ENCODE measurements at regions not wholly inside any gene's neighbourhood (a gene's known extent, or its start where the extent isn't known, plus 50 kb on each side); places are given as distances from the start of the nearest gene placed in this dataset.

- no peak for DNase-seq (ENCODE audit: low read depth)
Observed at GRCh38 chr9:86830356-86830755, 117.0 kb downstream of the GAS1 start.

GRCh38 chr9:86829496-86830046 lies 117.7 kb downstream of the GAS1 start:
- no peak for DNase-seq (ENCODE audit: low read depth)

GRCh38 chr9:86828631-86829030 lies 118.7 kb downstream of the GAS1 start:
- no peak for DNase-seq (ENCODE audit: low read depth)

DNA sequence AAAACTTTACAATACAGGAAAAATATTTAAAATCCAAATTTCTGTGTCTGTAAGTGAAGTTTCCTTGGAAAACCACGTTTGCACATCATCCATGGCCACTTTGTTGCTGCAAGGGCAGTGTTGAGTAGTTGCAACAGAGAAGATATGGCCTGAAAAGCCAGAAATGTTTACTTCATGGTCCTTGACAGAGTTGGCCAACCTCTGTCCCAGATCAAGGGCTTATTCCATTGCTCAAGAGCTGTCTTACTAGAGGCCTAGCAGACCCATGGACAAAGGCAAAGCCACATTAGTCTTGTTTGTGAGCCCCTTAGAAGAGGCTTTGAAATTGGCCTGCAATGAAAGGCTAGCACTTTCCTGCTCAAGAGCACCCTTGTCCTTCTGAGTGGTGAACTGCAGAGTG lies 119.4 kb downstream of the GAS1 start:
- DNase-seq (ENCODE audit: low read depth) = no peak

DNA sequence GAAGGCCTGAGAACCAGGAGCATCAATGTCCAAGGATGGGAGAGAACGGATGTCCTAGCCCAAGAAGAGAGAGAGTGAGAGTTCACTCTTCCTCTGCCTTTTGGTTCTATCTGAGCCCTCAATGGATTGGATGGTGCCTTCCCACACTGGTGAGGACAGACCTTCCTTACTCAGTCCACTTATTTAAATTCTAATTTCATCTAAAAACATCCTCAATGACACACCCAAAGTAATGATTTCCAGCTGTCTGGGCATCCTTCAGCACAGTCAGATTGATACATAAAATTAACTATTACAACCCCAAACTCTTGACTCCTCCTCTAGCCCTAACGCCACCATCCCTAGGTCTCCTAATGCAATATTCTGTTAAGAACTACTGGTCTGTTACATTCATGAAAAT lies 122.0 kb downstream of the GAS1 start:
- DNase-seq (ENCODE audit: low read depth) = no peak

DNA sequence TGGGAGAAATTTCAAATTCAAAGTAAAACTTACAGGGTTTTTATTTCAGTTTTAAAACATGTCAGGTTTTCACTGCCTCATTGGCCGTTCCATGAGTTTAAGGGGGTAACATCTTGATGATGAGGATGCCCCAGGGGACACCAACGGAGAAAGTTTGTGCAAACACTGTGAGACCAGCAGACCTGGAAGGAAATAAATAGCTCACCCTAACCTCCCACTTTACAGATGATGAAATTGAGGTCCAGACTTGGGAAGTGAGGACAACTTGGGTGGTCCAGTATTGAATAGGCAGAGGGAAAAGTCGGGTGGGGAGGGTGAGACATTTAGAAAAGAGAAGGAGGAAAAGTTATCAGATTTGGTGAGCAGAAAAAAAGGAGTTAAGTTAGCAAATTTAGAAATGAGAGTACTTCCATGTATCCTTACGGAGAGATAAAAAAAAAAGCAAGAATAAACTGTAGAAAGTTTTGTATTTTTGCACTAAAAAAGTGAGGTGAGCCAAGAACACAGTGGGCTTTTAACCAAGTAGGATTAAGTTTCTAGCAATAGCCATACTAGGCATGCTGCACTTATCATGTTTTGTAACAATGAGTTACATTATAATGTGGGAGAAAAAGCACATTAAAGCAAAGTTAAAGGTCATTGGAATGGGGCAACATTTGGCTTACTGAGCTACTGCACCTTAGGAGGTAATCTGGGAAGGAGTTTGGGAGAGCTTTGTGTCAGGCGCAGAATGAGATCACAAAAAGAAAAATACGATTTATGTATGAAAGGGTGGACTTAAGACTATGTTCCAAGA lies 125.1 kb downstream of the GAS1 start:
- no peak for DNase-seq (ENCODE audit: low read depth)

GRCh38 chr9:86821006-86821845 lies 126.1 kb downstream of the GAS1 start:
- DNase-seq (ENCODE audit: low read depth) = no peak

- no peak for DNase-seq (ENCODE audit: low read depth)
Observed at GRCh38 chr9:86819552-86819951, 127.8 kb downstream of the GAS1 start.

GRCh38 chr9:86818636-86819035 lies 128.7 kb downstream of the GAS1 start:
- DNase-seq (ENCODE audit: low read depth) = no peak

- DNase-seq (ENCODE audit: low read depth) = no peak
Observed at GRCh38 chr9:86816868-86817267, 130.4 kb downstream of the GAS1 start.

DNA sequence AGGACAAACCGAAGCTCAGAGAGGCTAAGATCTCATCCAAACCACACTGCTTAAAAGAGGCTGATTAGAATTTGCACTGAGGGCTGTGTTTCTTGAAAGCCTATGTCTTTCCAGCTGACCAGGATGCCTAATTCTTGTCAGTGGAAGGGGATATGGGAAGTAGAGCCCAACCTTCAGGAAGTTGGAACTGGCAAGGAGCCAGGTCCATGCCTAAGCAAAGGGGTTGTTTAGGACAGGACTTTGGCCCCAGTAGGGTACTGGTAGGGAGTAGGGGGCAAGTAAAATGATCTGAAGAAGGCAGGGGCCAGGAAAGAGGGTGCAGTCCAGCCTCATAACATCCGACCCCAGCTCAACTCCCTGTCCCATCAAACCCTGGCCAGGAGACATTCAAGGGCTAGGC lies 130.9 kb downstream of the GAS1 start:
- DNase-seq (ENCODE audit: low read depth) = no peak

DNA sequence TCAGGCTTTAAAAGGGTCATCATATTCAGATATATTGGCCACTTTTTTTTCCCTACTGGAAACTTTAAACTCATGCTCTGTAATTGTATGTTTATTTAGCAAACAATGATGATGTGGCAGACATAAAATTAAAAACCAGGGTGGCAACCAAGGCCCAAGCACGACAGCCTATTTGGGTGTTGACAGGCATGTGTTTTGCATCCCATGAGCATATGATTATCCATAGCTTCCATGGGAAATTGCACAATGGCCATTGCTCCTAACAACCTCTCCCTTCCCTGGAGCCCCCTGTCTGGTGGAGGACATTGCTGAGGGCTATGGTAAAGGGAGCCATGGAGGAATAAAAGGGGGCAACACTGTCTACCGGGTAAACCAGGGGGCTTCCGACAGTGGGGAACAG lies 134.7 kb downstream of the GAS1 start:
- DNase-seq (ENCODE audit: low read depth) = no peak

GRCh38 chr9:86809759-86810367 lies 137.4 kb downstream of the GAS1 start:
- no peak for DNase-seq (ENCODE audit: low read depth)

GRCh38 chr9:86809151-86809550 lies 138.2 kb downstream of the GAS1 start:
- DNase-seq (ENCODE audit: low read depth) = no peak

DNA sequence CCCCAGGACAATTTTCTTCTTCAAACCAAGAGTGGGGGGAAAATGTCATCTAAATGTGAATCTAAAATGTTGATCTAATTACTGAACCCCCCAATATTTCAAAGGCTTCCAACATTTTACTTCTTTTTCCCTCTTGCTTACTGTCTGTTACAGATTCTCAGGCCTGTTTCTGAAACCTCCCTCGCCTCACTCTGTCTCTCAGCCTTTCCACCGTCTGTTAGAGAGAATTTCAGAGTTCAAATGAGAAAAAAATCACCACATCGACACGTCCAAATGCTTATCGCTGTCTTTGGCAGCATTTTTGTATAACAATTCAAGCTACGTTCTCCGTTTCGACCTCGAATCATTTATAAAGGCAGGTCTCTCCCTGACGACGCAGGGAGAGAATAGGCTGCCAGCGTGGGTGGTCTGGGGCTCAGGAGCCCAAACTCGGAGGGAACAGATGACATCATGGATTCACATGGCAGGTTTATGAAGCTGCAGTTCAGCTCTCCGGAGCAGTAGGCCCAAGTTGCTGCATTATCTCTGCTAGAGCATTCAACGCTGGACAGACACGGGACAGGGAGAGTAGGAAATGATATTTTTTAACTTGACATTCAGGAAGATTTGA lies 139.8 kb downstream of the GAS1 start:
- DNase-seq (ENCODE audit: low read depth) = no peak

GRCh38 chr9:86804011-86804410 lies 143.3 kb downstream of the GAS1 start:
- no peak for DNase-seq (ENCODE audit: low read depth)

GRCh38 chr9:86802900-86803673 lies 144.2 kb downstream of the GAS1 start:
- DNase-seq (ENCODE audit: low read depth) = no peak

GRCh38 chr9:86801246-86801645 lies 146.1 kb downstream of the GAS1 start:
- no peak for DNase-seq (ENCODE audit: low read depth)

DNA sequence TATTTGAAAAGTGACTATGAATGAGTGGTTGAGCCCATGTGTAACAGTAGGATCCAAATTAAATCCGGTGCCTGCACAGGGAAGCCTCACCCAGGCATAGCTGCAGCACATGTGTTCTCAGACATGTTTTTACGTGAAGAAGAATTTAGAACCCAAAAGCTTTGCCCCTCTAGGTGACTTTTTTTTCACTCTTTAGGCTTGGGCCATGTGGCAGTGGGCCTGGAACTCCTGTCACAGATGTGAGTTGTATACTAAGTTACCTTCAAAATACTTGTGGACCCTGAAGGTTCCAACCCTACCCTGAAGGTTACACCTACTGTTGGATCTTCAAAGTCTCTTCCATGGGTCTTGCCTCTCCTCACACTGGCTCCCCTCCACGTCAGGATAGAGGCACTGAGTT lies 146.6 kb downstream of the GAS1 start:
- no peak for DNase-seq (ENCODE audit: low read depth)

GRCh38 chr9:86798966-86799365 lies 148.3 kb downstream of the GAS1 start:
- no peak for DNase-seq (ENCODE audit: low read depth)

- no peak for DNase-seq (ENCODE audit: low read depth)
Observed at GRCh38 chr9:86796666-86797065, 150.6 kb downstream of the GAS1 start.
